ENCODE measurements at regions not wholly inside any gene's neighbourhood (a gene's known extent, or its start where the extent isn't known, plus 50 kb on each side); places are given as distances from the start of the nearest gene placed in this dataset.

DNA sequence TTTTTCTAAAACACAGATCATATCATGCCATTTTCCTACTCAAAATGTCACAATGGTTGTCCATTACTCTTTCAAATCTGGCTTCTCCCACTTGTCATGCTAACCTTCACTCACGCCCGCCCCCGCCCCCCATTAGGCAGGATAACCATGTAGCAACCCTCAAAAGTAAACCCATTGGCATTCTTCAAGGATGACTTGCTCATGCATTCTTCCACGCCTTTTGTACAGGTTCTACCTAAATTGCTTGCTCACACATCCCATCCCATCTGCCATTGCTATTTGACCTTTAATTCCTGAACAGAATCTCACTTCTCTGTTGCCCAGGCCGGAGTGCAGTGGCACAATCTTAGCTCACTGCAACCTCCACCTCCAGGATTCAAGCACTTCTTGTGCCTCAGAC is 389.3 kb downstream of the MCTP2 start:
- TF ChIP-seq, protein P1, sequence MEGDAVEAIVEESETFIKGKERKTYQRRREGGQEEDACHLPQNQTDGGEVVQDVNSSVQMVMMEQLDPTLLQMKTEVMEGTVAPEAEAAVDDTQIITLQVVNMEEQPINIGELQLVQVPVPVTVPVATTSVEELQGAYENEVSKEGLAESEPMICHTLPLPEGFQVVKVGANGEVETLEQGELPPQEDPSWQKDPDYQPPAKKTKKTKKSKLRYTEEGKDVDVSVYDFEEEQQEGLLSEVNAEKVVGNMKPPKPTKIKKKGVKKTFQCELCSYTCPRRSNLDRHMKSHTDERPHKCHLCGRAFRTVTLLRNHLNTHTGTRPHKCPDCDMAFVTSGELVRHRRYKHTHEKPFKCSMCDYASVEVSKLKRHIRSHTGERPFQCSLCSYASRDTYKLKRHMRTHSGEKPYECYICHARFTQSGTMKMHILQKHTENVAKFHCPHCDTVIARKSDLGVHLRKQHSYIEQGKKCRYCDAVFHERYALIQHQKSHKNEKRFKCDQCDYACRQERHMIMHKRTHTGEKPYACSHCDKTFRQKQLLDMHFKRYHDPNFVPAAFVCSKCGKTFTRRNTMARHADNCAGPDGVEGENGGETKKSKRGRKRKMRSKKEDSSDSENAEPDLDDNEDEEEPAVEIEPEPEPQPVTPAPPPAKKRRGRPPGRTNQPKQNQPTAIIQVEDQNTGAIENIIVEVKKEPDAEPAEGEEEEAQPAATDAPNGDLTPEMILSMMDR (conservative IDR thresholded peaks at IDR 0.05; ENCODE audit: low read depth in 2 of 2): no peak
- TF ChIP-seq STAT1 (IDR thresholded peaks at IDR 0.05; ENCODE audit: unreplicated experiment): no peak
- no peak for TF ChIP-seq EZH2phosphoT487 (IDR thresholded peaks at IDR 0.05; ENCODE audit: unreplicated experiment)
- no peak for TF ChIP-seq POLR2AphosphoS5 (IDR thresholded peaks at IDR 0.05; ENCODE audit: low read depth)
- no peak for TF ChIP-seq CREB1 (CRISPR knock-in tag; IDR thresholded peaks at IDR 0.05; ENCODE audit: low read depth)
- TF ChIP-seq EZH2 (IDR thresholded peaks at IDR 0.05; ENCODE audit: low read depth, unreplicated experiment): no peak
- TF ChIP-seq, protein P2, sequence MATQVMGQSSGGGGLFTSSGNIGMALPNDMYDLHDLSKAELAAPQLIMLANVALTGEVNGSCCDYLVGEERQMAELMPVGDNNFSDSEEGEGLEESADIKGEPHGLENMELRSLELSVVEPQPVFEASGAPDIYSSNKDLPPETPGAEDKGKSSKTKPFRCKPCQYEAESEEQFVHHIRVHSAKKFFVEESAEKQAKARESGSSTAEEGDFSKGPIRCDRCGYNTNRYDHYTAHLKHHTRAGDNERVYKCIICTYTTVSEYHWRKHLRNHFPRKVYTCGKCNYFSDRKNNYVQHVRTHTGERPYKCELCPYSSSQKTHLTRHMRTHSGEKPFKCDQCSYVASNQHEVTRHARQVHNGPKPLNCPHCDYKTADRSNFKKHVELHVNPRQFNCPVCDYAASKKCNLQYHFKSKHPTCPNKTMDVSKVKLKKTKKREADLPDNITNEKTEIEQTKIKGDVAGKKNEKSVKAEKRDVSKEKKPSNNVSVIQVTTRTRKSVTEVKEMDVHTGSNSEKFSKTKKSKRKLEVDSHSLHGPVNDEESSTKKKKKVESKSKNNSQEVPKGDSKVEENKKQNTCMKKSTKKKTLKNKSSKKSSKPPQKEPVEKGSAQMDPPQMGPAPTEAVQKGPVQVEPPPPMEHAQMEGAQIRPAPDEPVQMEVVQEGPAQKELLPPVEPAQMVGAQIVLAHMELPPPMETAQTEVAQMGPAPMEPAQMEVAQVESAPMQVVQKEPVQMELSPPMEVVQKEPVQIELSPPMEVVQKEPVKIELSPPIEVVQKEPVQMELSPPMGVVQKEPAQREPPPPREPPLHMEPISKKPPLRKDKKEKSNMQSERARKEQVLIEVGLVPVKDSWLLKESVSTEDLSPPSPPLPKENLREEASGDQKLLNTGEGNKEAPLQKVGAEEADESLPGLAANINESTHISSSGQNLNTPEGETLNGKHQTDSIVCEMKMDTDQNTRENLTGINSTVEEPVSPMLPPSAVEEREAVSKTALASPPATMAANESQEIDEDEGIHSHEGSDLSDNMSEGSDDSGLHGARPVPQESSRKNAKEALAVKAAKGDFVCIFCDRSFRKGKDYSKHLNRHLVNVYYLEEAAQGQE (IDR thresholded peaks at IDR 0.05; ENCODE audit: unreplicated experiment): no peak
